ENCODE measurements at regions not wholly inside any gene's neighbourhood (a gene's known extent, or its start where the extent isn't known, plus 50 kb on each side); places are given as distances from the start of the nearest gene placed in this dataset.
"Not testable (repeated sequence)": the region's sequence is repeated elsewhere in the genome, so short reads cannot be mapped to it uniquely, and the experiment has no call there.

GRCh38 chr18:10354241-10354811 lies 100.1 kb upstream of the APCDD1 start:
- DNase-seq (ENCODE audit: low read depth) = no peak

- DNase-seq (ENCODE audit: low read depth) = no peak
Measured at GRCh38 chr18:10354890-10355289, 99.5 kb upstream of the APCDD1 start.

DNA sequence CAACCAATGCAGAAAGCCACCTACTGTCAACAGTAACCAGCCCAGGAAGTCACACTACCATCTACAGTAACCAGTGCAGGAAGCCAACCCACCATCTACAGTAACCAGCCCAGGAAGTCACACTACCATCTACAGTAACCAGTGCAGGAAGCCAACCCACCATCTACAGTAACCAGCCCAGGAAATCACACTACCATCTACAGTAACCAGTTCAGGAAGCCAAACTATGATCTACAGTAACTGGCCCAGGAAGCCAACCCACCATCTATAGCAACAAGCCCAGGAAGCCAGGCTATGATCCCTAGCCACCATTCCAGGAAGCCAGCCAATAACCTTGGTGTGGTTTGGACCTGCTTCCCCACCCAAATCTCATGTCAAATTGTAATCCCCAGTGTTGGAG lies 97.4 kb upstream of the APCDD1 start:
- DNase-seq (ENCODE audit: low read depth) = not testable (repeated sequence)

- DNase-seq (ENCODE audit: low read depth) = no peak
Measured at GRCh38 chr18:10361660-10362059, 92.8 kb upstream of the APCDD1 start.

DNA sequence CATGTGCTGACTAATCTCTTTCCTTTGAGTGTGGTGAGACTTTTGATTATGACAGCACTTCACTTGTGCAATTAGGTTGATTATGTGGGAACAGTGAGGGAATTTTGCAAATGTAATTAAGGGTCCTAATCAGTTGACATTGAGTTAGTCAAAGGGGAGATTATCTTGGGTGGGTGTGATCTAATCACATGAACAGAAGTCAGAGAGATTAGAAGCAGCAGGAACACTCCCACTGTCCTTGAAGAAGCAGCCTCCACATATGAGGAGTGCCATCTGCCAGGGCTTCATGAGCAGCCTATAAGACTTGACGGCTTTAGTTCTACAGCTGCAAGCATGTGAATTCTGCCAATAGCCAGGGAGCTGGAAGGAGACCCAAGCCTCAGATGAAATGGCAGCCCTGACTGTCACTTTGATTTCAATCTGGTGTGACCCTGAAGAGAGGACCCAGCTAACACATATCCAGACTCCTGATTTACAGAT lies 89.4 kb upstream of the APCDD1 start:
- no peak for DNase-seq (ENCODE audit: low read depth)

DNA sequence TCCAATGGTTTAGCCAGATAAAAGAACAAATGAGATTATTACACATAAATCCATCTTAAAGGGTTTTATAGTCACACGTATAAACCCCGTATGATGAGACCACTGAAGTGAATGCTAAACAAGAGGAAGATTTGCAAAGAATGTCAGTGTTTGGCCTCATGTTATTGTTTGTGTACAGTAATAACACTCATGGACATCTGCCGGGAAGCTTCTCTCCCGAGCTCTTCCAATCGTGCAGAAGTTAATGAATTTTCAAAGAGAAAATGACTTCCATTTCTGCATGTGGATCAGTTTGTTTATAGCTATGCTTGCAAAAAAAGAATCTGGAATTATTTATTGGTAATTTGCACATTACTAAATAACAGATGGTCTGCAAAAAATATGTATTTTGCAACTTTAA lies 88.5 kb upstream of the APCDD1 start:
- DNase-seq (ENCODE audit: low read depth) = no peak

- DNase-seq (ENCODE audit: low read depth) = peak; percentile 2
Measured at GRCh38 chr18:10367836-10368235, 86.6 kb upstream of the APCDD1 start.

GRCh38 chr18:10368456-10369453 lies 85.7 kb upstream of the APCDD1 start:
- no peak for DNase-seq (ENCODE audit: low read depth)

- no peak for DNase-seq (ENCODE audit: low read depth)
Measured at GRCh38 chr18:10370716-10371115, 83.7 kb upstream of the APCDD1 start.

DNA sequence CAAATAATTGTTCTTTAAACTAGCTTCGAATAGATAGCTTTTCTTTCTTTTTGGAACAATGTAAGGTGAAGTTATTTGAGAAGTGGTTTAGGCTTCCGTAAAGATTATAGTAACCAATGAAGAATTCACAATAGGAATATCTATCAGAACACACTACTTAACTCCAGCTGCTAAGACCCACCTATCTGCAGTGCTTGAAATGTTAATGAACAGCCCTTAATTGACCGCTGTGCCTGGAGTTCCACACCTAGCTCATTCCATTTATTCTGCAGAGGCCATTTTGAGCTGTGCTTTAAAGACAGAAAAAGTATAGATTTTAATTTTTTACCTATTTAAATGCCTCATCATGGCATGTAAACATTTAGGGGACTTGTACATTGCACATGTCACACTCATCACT lies 83.3 kb upstream of the APCDD1 start:
- no peak for DNase-seq (ENCODE audit: low read depth)

DNA sequence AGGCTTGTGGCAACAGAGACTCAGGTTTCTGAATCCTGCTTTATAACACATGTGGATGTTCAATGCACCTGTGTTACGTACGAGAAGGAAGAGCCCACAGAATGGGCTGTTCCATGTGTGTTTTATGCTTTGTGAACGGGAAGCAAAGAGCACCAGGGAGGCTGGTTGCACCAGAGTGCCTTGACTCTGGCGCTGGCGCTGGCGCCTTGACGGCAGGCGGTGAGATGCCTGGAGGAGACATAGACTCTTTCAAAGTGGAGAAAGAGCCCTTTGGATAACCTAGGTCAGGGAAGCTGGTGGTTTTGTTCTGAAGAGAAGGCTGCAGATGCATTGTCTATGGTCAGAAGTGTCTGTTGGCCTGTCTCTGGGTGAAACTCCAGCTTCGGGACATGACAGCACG lies 80.2 kb upstream of the APCDD1 start:
- no peak for DNase-seq (ENCODE audit: low read depth)

DNA sequence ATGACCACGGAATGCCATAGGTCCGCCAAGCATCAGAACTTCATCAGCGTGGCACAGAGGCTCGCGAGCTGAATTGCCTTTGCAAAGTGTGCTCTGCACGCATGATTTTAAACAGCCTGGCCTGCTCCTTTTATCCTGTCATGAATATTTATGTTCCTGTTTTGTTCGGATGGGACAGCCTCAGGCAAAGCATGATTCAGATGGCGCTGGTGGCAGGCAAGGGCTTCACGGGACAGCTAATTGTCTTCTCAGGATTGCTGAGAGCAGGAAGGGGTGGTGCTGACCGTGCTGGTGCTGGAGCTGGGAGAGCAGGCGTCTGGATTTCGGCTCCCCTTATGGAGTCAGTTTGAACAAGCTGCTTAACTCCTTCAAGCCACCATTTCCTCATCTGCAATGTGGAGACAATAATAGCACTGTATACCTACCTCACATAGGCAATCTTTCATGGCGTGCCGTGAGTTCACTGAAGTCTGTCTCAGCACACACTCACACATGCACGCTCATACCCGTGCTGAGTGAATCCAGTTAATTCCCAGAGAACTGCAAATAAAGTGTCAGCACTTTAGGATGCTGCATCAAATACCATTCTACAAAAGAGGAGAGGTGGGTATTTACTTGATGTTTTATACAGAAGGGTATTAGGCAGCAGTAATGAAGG lies 79.7 kb upstream of the APCDD1 start:
- peak; percentile 46 for DNase-seq (ENCODE audit: low read depth)

- no peak for DNase-seq (ENCODE audit: low read depth)
Measured at GRCh38 chr18:10376731-10377130, 77.7 kb upstream of the APCDD1 start.

GRCh38 chr18:10377956-10378355 lies 76.5 kb upstream of the APCDD1 start:
- DNase-seq (ENCODE audit: low read depth) = peak; percentile 23

- peak; percentile 40 for DNase-seq (ENCODE audit: low read depth)
Measured at GRCh38 chr18:10378688-10379420, 75.6 kb upstream of the APCDD1 start.

DNA sequence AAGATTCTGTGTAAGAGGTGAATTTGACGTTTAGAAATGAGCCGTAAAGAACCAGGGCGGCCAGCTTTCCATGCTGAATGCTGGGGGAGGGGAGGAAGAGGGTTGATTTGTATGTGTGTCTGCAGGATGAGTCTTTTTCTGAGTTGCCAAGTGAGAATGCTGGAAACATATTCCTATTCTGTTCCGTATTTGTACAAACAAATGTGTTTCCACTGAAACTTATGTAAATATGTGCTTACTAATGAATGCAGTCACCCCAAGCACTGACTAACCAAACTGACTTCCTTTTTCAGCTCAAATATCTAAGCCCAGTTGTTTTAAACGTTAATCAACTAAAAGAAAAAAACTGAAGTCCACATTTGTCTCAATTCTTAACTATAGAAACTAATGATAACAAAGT lies 74.9 kb upstream of the APCDD1 start:
- peak; percentile 26 for DNase-seq (ENCODE audit: low read depth)

GRCh38 chr18:10381516-10381915 lies 72.9 kb upstream of the APCDD1 start:
- peak; percentile 2 for DNase-seq (ENCODE audit: low read depth)

- DNase-seq (ENCODE audit: low read depth) = no peak
Measured at GRCh38 chr18:10381951-10382350, 72.5 kb upstream of the APCDD1 start.

GRCh38 chr18:10386049-10386448 lies 68.4 kb upstream of the APCDD1 start:
- DNase-seq (ENCODE audit: low read depth) = no peak

GRCh38 chr18:10386956-10387355 lies 67.5 kb upstream of the APCDD1 start:
- no peak for DNase-seq (ENCODE audit: low read depth)

- no peak for DNase-seq (ENCODE audit: low read depth)
Measured at GRCh38 chr18:10387399-10387798, 67.0 kb upstream of the APCDD1 start.

DNA sequence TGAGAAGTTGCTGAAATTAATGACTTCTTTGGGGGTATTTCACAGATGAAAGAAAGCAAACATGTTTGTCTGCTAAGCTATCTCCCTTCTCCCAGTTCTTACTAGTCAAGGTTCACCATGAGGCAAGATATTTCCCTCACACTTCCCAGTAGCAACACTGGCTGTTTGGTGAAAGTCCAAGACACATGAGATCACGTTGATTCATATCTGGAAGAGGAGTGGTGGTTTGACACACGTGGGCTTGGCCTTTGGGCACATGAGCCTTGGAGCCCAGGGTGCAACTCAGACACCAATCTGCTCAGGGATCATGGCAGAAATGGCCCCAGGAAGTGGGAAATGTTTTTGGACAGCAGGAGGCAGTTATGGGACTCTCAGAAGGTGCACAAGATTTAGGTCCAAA lies 66.1 kb upstream of the APCDD1 start:
- DNase-seq (ENCODE audit: low read depth) = no peak

All from ELR (cell line).